ENCODE measurements at regions not wholly inside any gene's neighbourhood (a gene's known extent, or its start where the extent isn't known, plus 50 kb on each side); places are given as distances from the start of the nearest gene placed in this dataset.

DNA sequence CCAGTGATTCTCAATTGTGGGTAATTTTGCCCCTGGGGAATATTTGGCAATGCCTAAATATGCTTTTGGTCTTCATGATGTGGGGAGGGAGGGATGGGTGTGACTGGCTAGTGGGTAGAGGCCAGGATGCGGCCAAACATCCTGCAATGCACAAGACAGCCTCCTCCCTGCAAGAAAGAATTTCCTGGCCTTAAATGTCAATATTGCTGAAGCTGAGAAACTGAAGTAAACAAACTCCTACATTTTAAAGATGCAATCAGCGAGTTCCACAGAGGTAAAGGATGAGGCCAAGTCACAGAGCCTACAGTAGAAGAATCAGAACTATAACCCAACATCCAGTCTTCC lies 272.9 kb upstream of the EPHA4 start:
- Histone ChIP-seq H3K4me2 (no peak overlapping the region), H3K27ac (ENCODE audit: low read depth) (no peak overlapping the region), H4K20me1 (replicated peaks; ENCODE audit: insufficient read depth) (no peaks in the 10 kb centered on the region), H3K9me2 (ENCODE audit: insufficient read depth) (no peaks in the 10 kb centered on the region), H3K36me3 (ENCODE audit: insufficient read depth) (no peaks in the 10 kb centered on the region), H3K4me3 (no peak overlapping the region), H3K27me3 (ENCODE audit: insufficient read depth) (no peaks in the 10 kb centered on the region), H3K4me1 (ENCODE audit: insufficient read depth) (no peaks in the 10 kb centered on the region), H3F3A (replicated peaks; ENCODE audit: low read depth) (no peaks in the 10 kb centered on the region), H2AFZ (no peak overlapping the region), H3K79me2 (replicated peaks; ENCODE audit: insufficient read depth) (no peaks in the 10 kb centered on the region)
- H3K9me3 Mint-ChIP-seq, result no peaks in the 10 kb centered on the region
- H3K4me1 Mint-ChIP-seq, result no peaks in the 10 kb centered on the region; the same call in 2 of the 3 replicates
- no peaks in the 10 kb centered on the region for H3K36me3 Mint-ChIP-seq (ENCODE audit: low read depth)
- H3K4me3 Mint-ChIP-seq, result no peak overlapping the region
- TF ChIP-seq JUNB (IDR thresholded peaks at IDR 0.05; ENCODE audit: unreplicated experiment) (no peak), EZH2 (IDR thresholded peaks at IDR 0.05; ENCODE audit: low read depth, unreplicated experiment) (no peak), POLR2AphosphoS5 (IDR thresholded peaks at IDR 0.05; ENCODE audit: low read depth) (no peak), ZNF114 (CRISPR knock-in tag; IDR thresholded peaks at IDR 0.05) (no peak), STAT1 (IDR thresholded peaks at IDR 0.05; ENCODE audit: unreplicated experiment) (no peak), CREB1 (CRISPR knock-in tag; IDR thresholded peaks at IDR 0.05; ENCODE audit: low read depth) (no peak), ZNF331 (CRISPR knock-in tag; IDR thresholded peaks at IDR 0.05; ENCODE audit: low read depth) (no peak), NANOG (IDR thresholded peaks at IDR 0.05; ENCODE audit: borderline replicate concordance) (no peak), EZH2phosphoT487 (IDR thresholded peaks at IDR 0.05; ENCODE audit: unreplicated experiment) (no peak)
- TF ChIP-seq, protein P1, sequence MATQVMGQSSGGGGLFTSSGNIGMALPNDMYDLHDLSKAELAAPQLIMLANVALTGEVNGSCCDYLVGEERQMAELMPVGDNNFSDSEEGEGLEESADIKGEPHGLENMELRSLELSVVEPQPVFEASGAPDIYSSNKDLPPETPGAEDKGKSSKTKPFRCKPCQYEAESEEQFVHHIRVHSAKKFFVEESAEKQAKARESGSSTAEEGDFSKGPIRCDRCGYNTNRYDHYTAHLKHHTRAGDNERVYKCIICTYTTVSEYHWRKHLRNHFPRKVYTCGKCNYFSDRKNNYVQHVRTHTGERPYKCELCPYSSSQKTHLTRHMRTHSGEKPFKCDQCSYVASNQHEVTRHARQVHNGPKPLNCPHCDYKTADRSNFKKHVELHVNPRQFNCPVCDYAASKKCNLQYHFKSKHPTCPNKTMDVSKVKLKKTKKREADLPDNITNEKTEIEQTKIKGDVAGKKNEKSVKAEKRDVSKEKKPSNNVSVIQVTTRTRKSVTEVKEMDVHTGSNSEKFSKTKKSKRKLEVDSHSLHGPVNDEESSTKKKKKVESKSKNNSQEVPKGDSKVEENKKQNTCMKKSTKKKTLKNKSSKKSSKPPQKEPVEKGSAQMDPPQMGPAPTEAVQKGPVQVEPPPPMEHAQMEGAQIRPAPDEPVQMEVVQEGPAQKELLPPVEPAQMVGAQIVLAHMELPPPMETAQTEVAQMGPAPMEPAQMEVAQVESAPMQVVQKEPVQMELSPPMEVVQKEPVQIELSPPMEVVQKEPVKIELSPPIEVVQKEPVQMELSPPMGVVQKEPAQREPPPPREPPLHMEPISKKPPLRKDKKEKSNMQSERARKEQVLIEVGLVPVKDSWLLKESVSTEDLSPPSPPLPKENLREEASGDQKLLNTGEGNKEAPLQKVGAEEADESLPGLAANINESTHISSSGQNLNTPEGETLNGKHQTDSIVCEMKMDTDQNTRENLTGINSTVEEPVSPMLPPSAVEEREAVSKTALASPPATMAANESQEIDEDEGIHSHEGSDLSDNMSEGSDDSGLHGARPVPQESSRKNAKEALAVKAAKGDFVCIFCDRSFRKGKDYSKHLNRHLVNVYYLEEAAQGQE (IDR thresholded peaks at IDR 0.05; ENCODE audit: unreplicated experiment), result no peak
- TF ChIP-seq, protein P2, sequence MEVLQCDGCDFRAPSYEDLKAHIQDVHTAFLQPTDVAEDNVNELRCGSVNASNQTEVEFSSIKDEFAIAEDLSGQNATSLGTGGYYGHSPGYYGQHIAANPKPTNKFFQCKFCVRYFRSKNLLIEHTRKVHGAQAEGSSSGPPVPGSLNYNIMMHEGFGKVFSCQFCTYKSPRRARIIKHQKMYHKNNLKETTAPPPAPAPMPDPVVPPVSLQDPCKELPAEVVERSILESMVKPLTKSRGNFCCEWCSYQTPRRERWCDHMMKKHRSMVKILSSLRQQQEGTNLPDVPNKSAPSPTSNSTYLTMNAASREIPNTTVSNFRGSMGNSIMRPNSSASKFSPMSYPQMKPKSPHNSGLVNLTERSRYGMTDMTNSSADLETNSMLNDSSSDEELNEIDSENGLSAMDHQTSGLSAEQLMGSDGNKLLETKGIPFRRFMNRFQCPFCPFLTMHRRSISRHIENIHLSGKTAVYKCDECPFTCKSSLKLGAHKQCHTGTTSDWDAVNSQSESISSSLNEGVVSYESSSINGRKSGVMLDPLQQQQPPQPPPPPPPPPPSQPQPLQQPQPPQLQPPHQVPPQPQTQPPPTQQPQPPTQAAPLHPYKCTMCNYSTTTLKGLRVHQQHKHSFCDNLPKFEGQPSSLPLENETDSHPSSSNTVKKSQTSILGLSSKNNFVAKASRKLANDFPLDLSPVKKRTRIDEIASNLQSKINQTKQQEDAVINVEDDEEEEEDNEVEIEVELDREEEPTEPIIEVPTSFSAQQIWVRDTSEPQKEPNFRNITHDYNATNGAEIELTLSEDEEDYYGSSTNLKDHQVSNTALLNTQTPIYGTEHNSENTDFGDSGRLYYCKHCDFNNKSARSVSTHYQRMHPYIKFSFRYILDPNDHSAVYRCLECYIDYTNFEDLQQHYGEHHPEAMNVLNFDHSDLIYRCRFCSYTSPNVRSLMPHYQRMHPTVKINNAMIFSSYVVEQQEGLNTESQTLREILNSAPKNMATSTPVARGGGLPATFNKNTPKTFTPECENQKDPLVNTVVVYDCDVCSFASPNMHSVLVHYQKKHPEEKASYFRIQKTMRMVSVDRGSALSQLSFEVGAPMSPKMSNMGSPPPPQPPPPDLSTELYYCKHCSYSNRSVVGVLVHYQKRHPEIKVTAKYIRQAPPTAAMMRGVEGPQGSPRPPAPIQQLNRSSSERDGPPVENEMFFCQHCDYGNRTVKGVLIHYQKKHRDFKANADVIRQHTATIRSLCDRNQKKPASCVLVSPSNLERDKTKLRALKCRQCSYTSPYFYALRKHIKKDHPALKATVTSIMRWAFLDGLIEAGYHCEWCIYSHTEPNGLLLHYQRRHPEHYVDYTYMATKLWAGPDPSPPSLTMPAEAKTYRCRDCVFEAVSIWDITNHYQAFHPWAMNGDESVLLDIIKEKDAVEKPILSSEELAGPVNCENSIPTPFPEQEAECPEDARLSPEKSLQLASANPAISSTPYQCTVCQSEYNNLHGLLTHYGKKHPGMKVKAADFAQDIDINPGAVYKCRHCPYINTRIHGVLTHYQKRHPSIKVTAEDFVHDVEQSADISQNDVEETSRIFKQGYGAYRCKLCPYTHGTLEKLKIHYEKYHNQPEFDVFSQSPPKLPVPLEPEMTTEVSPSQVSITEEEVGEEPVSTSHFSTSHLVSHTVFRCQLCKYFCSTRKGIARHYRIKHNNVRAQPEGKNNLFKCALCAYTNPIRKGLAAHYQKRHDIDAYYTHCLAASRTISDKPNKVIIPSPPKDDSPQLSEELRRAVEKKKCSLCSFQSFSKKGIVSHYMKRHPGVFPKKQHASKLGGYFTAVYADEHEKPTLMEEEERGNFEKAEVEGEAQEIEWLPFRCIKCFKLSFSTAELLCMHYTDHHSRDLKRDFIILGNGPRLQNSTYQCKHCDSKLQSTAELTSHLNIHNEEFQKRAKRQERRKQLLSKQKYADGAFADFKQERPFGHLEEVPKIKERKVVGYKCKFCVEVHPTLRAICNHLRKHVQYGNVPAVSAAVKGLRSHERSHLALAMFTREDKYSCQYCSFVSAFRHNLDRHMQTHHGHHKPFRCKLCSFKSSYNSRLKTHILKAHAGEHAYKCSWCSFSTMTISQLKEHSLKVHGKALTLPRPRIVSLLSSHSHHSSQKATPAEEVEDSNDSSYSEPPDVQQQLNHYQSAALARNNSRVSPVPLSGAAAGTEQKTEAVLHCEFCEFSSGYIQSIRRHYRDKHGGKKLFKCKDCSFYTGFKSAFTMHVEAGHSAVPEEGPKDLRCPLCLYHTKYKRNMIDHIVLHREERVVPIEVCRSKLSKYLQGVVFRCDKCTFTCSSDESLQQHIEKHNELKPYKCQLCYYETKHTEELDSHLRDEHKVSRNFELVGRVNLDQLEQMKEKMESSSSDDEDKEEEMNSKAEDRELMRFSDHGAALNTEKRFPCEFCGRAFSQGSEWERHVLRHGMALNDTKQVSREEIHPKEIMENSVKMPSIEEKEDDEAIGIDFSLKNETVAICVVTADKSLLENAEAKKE (CRISPR knock-in tag; IDR thresholded peaks at IDR 0.05), result no peak
- TF ChIP-seq, protein P3, sequence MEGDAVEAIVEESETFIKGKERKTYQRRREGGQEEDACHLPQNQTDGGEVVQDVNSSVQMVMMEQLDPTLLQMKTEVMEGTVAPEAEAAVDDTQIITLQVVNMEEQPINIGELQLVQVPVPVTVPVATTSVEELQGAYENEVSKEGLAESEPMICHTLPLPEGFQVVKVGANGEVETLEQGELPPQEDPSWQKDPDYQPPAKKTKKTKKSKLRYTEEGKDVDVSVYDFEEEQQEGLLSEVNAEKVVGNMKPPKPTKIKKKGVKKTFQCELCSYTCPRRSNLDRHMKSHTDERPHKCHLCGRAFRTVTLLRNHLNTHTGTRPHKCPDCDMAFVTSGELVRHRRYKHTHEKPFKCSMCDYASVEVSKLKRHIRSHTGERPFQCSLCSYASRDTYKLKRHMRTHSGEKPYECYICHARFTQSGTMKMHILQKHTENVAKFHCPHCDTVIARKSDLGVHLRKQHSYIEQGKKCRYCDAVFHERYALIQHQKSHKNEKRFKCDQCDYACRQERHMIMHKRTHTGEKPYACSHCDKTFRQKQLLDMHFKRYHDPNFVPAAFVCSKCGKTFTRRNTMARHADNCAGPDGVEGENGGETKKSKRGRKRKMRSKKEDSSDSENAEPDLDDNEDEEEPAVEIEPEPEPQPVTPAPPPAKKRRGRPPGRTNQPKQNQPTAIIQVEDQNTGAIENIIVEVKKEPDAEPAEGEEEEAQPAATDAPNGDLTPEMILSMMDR (conservative IDR thresholded peaks at IDR 0.05; ENCODE audit: low read depth in 2 of 2), result no peak
- TF ChIP-seq, protein P4, sequence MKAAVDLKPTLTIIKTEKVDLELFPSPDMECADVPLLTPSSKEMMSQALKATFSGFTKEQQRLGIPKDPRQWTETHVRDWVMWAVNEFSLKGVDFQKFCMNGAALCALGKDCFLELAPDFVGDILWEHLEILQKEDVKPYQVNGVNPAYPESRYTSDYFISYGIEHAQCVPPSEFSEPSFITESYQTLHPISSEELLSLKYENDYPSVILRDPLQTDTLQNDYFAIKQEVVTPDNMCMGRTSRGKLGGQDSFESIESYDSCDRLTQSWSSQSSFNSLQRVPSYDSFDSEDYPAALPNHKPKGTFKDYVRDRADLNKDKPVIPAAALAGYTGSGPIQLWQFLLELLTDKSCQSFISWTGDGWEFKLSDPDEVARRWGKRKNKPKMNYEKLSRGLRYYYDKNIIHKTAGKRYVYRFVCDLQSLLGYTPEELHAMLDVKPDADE (IDR thresholded peaks at IDR 0.05), result no peak
- no peak for DNase-seq (ENCODE audit: low spot score)
- no peak for ATAC-seq
- H3K27ac Mint-ChIP-seq, result no peak overlapping the region
- H3K27me3 Mint-ChIP-seq (ENCODE audit: insufficient read depth, low read depth, poor library complexity), result no peaks in the 10 kb centered on the region
